ENCODE measurements at regions not wholly inside any gene's neighbourhood (a gene's known extent, or its start where the extent isn't known, plus 50 kb on each side); places are given as distances from the start of the nearest gene placed in this dataset.

GRCh38 chr21:20306836-20307235, 691.4 kb upstream of the NCAM2 start:
- no peak for DNase-seq

GRCh38 chr21:20308586-20309315, 689.5 kb upstream of the NCAM2 start:
- DNase-seq, result no peak

GRCh38 chr21:20311234-20311787, 686.9 kb upstream of the NCAM2 start:
- DNase-seq, result no peak

- DNase-seq, result no peak
These were observed 685.2 kb upstream of the NCAM2 start for GRCh38 chr21:20313013-20313412.

- DNase-seq, result no peak
These were observed 683.2 kb upstream of the NCAM2 start for GRCh38 chr21:20315042-20315441.

GRCh38 chr21:20329636-20330035, 668.6 kb upstream of the NCAM2 start:
- DNase-seq, result no peak

GRCh38 chr21:20330652-20331051, 667.6 kb upstream of the NCAM2 start:
- no peak for DNase-seq

- DNase-seq, result no peak
These were observed 663.6 kb upstream of the NCAM2 start for GRCh38 chr21:20334585-20334984.

- no peak for DNase-seq
These were observed 656.8 kb upstream of the NCAM2 start for GRCh38 chr21:20341431-20341830.

GRCh38 chr21:20343186-20343585, 655.0 kb upstream of the NCAM2 start:
- DNase-seq, result no peak

- no peak for DNase-seq
These were observed 647.1 kb upstream of the NCAM2 start for GRCh38 chr21:20351138-20351537.

GRCh38 chr21:20353351-20353750, 644.9 kb upstream of the NCAM2 start:
- DNase-seq, result no peak

- no peak for DNase-seq
These were observed 625.2 kb upstream of the NCAM2 start for GRCh38 chr21:20373031-20373430.

GRCh38 chr21:20377250-20377649, 621.0 kb upstream of the NCAM2 start:
- no peak for DNase-seq

GRCh38 chr21:20388400-20388799, 609.8 kb upstream of the NCAM2 start:
- DNase-seq, result no peak

GRCh38 chr21:20396798-20397197, 601.4 kb upstream of the NCAM2 start:
- no peak for DNase-seq

- no peak for DNase-seq
These were observed 593.3 kb upstream of the NCAM2 start for GRCh38 chr21:20404915-20405314.

GRCh38 chr21:20418353-20418752, 579.9 kb upstream of the NCAM2 start:
- DNase-seq, result no peak

- DNase-seq, result no peak
These were observed 578.4 kb upstream of the NCAM2 start for GRCh38 chr21:20419772-20420171.

- DNase-seq, result no peak
These were observed 573.3 kb upstream of the NCAM2 start for GRCh38 chr21:20424943-20425342.

- DNase-seq, result no peak
These were observed 572.4 kb upstream of the NCAM2 start for GRCh38 chr21:20425856-20426255.

GRCh38 chr21:20440338-20440737, 557.9 kb upstream of the NCAM2 start:
- no peak for DNase-seq

GRCh38 chr21:20443558-20444155, 554.6 kb upstream of the NCAM2 start:
- DNase-seq, result peak; percentile 14

GRCh38 chr21:20445971-20446370, 552.2 kb upstream of the NCAM2 start:
- no peak for DNase-seq

GRCh38 chr21:20451046-20451445, 547.2 kb upstream of the NCAM2 start:
- no peak for DNase-seq
